Spinal cord (tissue), 9 donors: ENCODE measurements at regions not wholly inside any gene's neighbourhood (a gene's known extent, or its start where the extent isn't known, plus 50 kb on each side); places are given as distances from the start of the nearest gene placed in this dataset.
A peak's percentile ranks its signal among the peaks of the same experiment; 100 is the strongest.

Source experiments
- DNase-seq, 6 donors: peaks; one replicate each; pipeline versions ENCODE4 v3.0.0 to v3.0.0-alpha.2; 2013 to 2015; ENCODE audit warnings: low spot score in 6 of 6, low read depth in 4 of 6
- H3K27ac ChIP-seq: one replicate; pipeline ENCODE4 v1.5.1; 2013; ENCODE audit warnings: low read depth, low read length, control low read depth
- H3K27me3 ChIP-seq: one replicate; pipeline ENCODE4 v1.6.1; 2013; ENCODE audit warnings: low read length; ENCODE audit not compliant: control insufficient read depth, insufficient read depth
- H3K36me3 ChIP-seq: one replicate; pipeline ENCODE4 v1.6.1; 2013; ENCODE audit warnings: low read length; ENCODE audit not compliant: control insufficient read depth, insufficient read depth
- H3K4me1 ChIP-seq: one replicate; pipeline ENCODE4 v1.6.1; 2013; ENCODE audit warnings: low read length; ENCODE audit not compliant: control insufficient read depth, insufficient read depth
- H3K4me3 ChIP-seq: one replicate; pipeline ENCODE4 v1.5.1; 2013; ENCODE audit warnings: low read depth, low read length, control low read depth
- H3K9me3 ChIP-seq: one replicate; pipeline ENCODE4 v1.6.1; 2013; ENCODE audit warnings: low read length; ENCODE audit not compliant: control insufficient read depth, insufficient read depth
- WGBS: methylation state at CpG from one replicate; pipeline ENCODE4 v1.1.5; 2013; ENCODE audit warnings: missing lambda C conversion rate; ENCODE audit not compliant: insufficient coverage; 5-methylcytosine and 5-hydroxymethylcytosine counted together
- donor health status: healthy.

- no peaks in the 10 kb centered on the region for H3K9me3 ChIP-seq
Measured at GRCh38 chr10:128206676-128207075, 80.5 kb upstream of the MKI67 start.

GRCh38 chr10:128209862-128210214 is 83.6 kb upstream of the MKI67 start:
- WGBS, result 79% methylated on average over 12 of the region's 13 CpGs
- no peaks in the 10 kb centered on the region for H3K36me3 ChIP-seq
- no peaks in the 10 kb centered on the region for H3K27me3 ChIP-seq
- DNase-seq, result no peak
- no peaks in the 10 kb centered on the region for H3K9me3 ChIP-seq
- H3K4me1 ChIP-seq, result peaks cover 17% of the 10 kb centered on the region
- no peak overlapping the region for H3K27ac ChIP-seq
- H3K4me3 ChIP-seq, result no peak overlapping the region

More at GRCh38 chr10:128206676-128207075, 80.5 kb upstream of the MKI67 start:
- no peak overlapping the region for H3K4me3 ChIP-seq
- H3K27ac ChIP-seq, result no peak overlapping the region
- H3K36me3 ChIP-seq, result no peaks in the 10 kb centered on the region
- H3K27me3 ChIP-seq, result no peaks in the 10 kb centered on the region
- no peak for DNase-seq
- peaks cover 4% of the 10 kb centered on the region for H3K4me1 ChIP-seq
- 98% methylated on average over 4 of the region's 4 CpGs for WGBS

- no peaks in the 10 kb centered on the region for H3K9me3 ChIP-seq
- H3K36me3 ChIP-seq, result no peaks in the 10 kb centered on the region
- H3K4me1 ChIP-seq, result peaks cover 17% of the 10 kb centered on the region
- WGBS, result 2% methylated on average over 89 of the region's 91 CpGs
- peak overlapping the region; percentile 28 for H3K4me3 ChIP-seq
- peak in 2 of 6 donors; percentile 58 to 68 for DNase-seq
- no peaks in the 10 kb centered on the region for H3K27me3 ChIP-seq
- no peak overlapping the region for H3K27ac ChIP-seq
Measured at GRCh38 chr10:128210215-128211063, 84.2 kb upstream of the MKI67 start.

GRCh38 chr10:128211064-128211504 is 84.9 kb upstream of the MKI67 start:
- no peak for DNase-seq
- 46% methylated on average over 22 of the region's 25 CpGs for WGBS

GRCh38 chr10:128211953-128212727 is 85.9 kb upstream of the MKI67 start:
- DNase-seq, result peak; percentile 58 to 94 (median 72)
- Histone ChIP-seq H3K4me1 (peaks cover 17% of the 10 kb centered on the region), H3K9me3 (no peaks in the 10 kb centered on the region), H3K36me3 (no peaks in the 10 kb centered on the region), H3K27me3 (no peaks in the 10 kb centered on the region), H3K27ac (no peak overlapping the region), H3K4me3 (peak overlapping the region; percentile 43)
- 16% methylated on average over 29 of the region's 32 CpGs for WGBS

More at GRCh38 chr10:128211064-128211504, 84.9 kb upstream of the MKI67 start:
- no peaks in the 10 kb centered on the region for H3K27me3 ChIP-seq
- H3K27ac ChIP-seq, result no peak overlapping the region
- peaks cover 17% of the 10 kb centered on the region for H3K4me1 ChIP-seq
- H3K9me3 ChIP-seq, result no peaks in the 10 kb centered on the region
- H3K4me3 ChIP-seq, result no peak overlapping the region
- no peaks in the 10 kb centered on the region for H3K36me3 ChIP-seq

GRCh38 chr10:128213156-128213555 is 86.9 kb upstream of the MKI67 start:
- peaks cover 17% of the 10 kb centered on the region for H3K4me1 ChIP-seq
- no peak overlapping the region for H3K27ac ChIP-seq
- DNase-seq, result no peak
- H3K36me3 ChIP-seq, result no peaks in the 10 kb centered on the region
- H3K27me3 ChIP-seq, result no peaks in the 10 kb centered on the region
- no peaks in the 10 kb centered on the region for H3K9me3 ChIP-seq
- no peak overlapping the region for H3K4me3 ChIP-seq
- WGBS, result 82% methylated on average over 6 of the region's 7 CpGs

- Histone ChIP-seq H3K36me3 (no peaks in the 10 kb centered on the region), H3K27me3 (no peaks in the 10 kb centered on the region), H3K4me3 (no peak overlapping the region), H3K9me3 (no peaks in the 10 kb centered on the region), H3K27ac (no peak overlapping the region), H3K4me1 (peaks cover 13% of the 10 kb centered on the region)
- 85% methylated on average over 7 of the region's 8 CpGs for WGBS
- DNase-seq, result no peak
Measured at GRCh38 chr10:128215733-128216132, 89.5 kb upstream of the MKI67 start.

- H3K27ac ChIP-seq, result no peak overlapping the region
- peaks cover 8% of the 10 kb centered on the region for H3K4me1 ChIP-seq
- WGBS, result 86% methylated on average over 2 of the region's 7 CpGs
- H3K4me3 ChIP-seq, result no peak overlapping the region
- H3K27me3 ChIP-seq, result no peaks in the 10 kb centered on the region
- DNase-seq, result no peak
- no peaks in the 10 kb centered on the region for H3K9me3 ChIP-seq
- H3K36me3 ChIP-seq, result no peaks in the 10 kb centered on the region
Measured at GRCh38 chr10:128217136-128217535, 90.9 kb upstream of the MKI67 start.

- Histone ChIP-seq H3K4me1 (no peaks in the 10 kb centered on the region), H3K36me3 (no peaks in the 10 kb centered on the region), H3K27ac (no peak overlapping the region), H3K4me3 (no peak overlapping the region), H3K27me3 (no peaks in the 10 kb centered on the region), H3K9me3 (no peaks in the 10 kb centered on the region)
- no peak for DNase-seq
- 79% methylated on average over 4 of the region's 4 CpGs for WGBS
Measured at GRCh38 chr10:128218161-128218560, 91.9 kb upstream of the MKI67 start.
